ENCODE measurements at regions not wholly inside any gene's neighbourhood (a gene's known extent, or its start where the extent isn't known, plus 50 kb on each side); places are given as distances from the start of the nearest gene placed in this dataset.

DNA sequence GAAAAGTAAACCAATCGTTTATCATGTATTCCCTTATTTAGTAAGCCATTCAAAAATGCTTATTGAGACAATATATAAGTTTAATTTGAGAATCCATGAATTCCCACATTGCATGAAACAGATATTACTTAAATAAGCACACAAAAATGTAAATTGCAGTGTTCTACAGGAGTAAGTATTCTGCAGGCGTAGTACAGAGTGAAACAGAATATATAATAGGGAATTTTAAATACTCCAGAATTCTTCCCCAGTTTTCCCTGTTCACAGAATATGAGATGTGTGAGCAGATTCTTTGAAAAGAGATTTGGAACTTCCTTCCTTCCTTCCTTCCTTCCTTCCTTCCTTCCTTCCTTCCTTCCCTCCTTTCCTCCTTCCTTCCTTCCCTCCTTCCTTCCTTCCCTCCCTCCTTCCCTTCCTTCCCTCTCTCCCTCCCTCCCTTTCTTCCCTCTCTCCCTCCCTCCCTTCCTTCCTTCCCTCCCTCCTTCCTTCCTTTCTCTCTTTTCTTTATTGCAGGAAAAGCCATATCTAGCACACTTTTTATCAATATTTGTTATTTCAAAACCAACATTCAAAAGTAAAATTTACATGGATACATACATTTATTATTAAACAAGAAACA is 977.7 kb upstream of the LRRTM1 start:
- no peaks in the 10 kb centered on the region for H3K4me1 ChIP-seq
- H3K27me3 ChIP-seq, result no peaks in the 10 kb centered on the region
- DNase-seq, result no peak
- TF ChIP-seq, protein P1, sequence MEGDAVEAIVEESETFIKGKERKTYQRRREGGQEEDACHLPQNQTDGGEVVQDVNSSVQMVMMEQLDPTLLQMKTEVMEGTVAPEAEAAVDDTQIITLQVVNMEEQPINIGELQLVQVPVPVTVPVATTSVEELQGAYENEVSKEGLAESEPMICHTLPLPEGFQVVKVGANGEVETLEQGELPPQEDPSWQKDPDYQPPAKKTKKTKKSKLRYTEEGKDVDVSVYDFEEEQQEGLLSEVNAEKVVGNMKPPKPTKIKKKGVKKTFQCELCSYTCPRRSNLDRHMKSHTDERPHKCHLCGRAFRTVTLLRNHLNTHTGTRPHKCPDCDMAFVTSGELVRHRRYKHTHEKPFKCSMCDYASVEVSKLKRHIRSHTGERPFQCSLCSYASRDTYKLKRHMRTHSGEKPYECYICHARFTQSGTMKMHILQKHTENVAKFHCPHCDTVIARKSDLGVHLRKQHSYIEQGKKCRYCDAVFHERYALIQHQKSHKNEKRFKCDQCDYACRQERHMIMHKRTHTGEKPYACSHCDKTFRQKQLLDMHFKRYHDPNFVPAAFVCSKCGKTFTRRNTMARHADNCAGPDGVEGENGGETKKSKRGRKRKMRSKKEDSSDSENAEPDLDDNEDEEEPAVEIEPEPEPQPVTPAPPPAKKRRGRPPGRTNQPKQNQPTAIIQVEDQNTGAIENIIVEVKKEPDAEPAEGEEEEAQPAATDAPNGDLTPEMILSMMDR (IDR thresholded peaks at IDR 0.05), result no peak
- TF ChIP-seq POLR2A (IDR thresholded peaks at IDR 0.05), result no peak
- H3K9me3 ChIP-seq, result no peaks in the 10 kb centered on the region
- H3K36me3 ChIP-seq (ENCODE audit: low read depth, missing control alignments), result no peaks in the 10 kb centered on the region
- no peak overlapping the region for H3K27ac ChIP-seq
- no peak overlapping the region for H3K4me3 ChIP-seq
- intact Hi-C loops (cut with DNase I; ENCODE audit: low total_unique reads), result no loop called here
- 86 to 90% methylated on average over 2 of the region's 2 CpGs for WGBS, 2 donors

DNA sequence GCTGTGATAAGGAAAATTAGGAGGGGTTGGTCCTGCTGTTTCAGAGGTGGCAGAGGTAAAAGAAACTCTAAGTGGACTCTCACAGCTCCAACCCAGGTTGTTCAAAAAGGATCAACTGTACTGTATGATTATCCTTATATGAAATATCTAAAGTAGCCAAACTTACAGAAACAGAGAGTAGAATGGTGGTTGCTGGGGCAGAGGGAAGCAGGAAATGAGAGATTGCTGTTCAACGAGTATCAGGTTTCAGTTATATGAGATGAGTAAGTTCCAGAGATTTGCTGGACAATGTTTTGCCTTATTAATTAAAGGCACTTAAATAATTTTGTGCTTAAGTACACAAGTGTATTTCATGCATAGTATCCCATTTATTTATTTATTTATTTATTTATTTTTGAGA is 972.0 kb upstream of the LRRTM1 start:
- Histone ChIP-seq H3K27me3 (no peaks in the 10 kb centered on the region), H3K4me1 (no peaks in the 10 kb centered on the region), H3K9me3 (no peaks in the 10 kb centered on the region), H3K27ac (no peak overlapping the region), H3K36me3 (ENCODE audit: low read depth, missing control alignments) (no peaks in the 10 kb centered on the region), H3K4me3 (no peak overlapping the region)
- WGBS, 2 donors, result 73 to 85% methylated on average over 1 of the region's 1 CpG
- no peak for DNase-seq
- intact Hi-C loops (cut with DNase I; ENCODE audit: low total_unique reads), result no loop called here
- TF ChIP-seq, protein P1 (IDR thresholded peaks at IDR 0.05), result no peak
- TF ChIP-seq POLR2A (IDR thresholded peaks at IDR 0.05), result no peak

DNA sequence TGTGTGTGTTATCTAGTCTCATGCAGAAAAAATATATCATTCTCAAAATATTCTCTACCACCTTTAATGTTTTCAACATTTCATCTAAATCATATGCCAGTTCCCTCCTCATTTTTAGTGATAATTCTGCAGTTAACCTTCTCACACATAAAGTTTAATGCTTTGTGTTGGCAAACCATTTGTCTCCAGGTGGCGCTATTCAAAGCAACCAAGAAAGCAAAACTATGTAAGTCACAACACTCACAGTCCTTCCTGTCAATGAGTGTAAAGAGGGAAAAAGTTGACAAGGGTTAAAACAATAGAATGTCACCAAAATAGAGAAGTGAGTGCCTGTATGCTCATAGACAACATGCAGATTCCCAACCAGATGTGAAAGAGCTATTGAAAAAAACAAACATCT is 961.6 kb upstream of the LRRTM1 start:
- TF ChIP-seq, protein P1 (IDR thresholded peaks at IDR 0.05), result peak in 2 of 3 experiments; percentile 14 to 34
- TF ChIP-seq POLR2A (IDR thresholded peaks at IDR 0.05), result no peak
- intact Hi-C loops (cut with DNase I; ENCODE audit: low total_unique reads), result no loop called here
- DNase-seq, result peak; percentile 37

DNA sequence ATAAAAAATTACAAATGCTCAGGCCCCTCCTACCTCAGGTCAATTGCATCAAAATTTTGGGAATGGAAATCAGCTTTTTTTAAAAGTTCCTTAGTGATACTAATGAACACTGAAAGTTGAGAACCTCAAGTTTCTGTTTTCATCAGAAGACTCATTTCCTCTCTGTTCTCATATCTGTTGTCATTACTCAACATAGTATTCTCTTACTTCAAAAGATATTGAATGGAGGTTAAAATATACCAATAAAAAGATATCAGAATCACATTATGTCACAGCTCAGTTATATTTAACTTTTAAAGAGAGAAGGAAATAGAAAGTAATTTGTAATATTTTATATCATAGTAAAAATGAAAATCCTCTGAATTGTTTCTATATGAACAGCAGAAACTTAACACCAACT is 959.4 kb upstream of the LRRTM1 start:
- Histone ChIP-seq H3K9me3 (no peaks in the 10 kb centered on the region), H3K27me3 (no peaks in the 10 kb centered on the region), H3K4me1 (no peaks in the 10 kb centered on the region), H3K4me3 (no peak overlapping the region), H3K36me3 (ENCODE audit: low read depth, missing control alignments) (no peaks in the 10 kb centered on the region), H3K27ac (no peak overlapping the region)
- intact Hi-C loops (cut with DNase I; ENCODE audit: low total_unique reads), result no loop called here
- no peak for DNase-seq
- TF ChIP-seq, protein P1 (IDR thresholded peaks at IDR 0.05), result no peak
- no peak for TF ChIP-seq POLR2A (IDR thresholded peaks at IDR 0.05)

More for the DNA sequence above, 961.6 kb upstream of the LRRTM1 start:
- Histone ChIP-seq H3K4me1 (no peaks in the 10 kb centered on the region), H3K36me3 (ENCODE audit: low read depth, missing control alignments) (no peaks in the 10 kb centered on the region), H3K27me3 (no peaks in the 10 kb centered on the region), H3K27ac (no peak overlapping the region), H3K9me3 (no peaks in the 10 kb centered on the region), H3K4me3 (no peak overlapping the region)
- WGBS, 2 donors, result 27 to 33% methylated on average over 1 of the region's 1 CpG

DNA sequence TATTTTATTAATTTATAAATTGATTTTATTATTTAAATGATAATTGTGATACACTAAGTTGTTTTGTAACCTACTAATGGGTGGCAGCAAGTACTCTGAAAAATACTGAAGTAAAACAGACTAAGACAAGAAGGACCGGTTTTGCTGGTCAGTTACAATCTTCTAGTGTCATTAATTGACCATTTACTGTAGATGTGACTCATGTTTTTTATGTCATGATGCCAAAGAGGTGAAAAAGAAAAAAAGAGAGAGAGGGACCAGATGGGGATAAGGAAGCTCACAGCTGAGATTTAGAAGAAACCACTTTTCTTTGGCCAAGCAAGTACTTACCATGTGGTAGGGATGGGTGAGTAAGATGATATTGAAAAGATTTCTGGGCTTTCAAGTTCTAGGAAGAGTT is 955.8 kb upstream of the LRRTM1 start:
- H3K27ac ChIP-seq, result no peak overlapping the region
- TF ChIP-seq POLR2A (IDR thresholded peaks at IDR 0.05), result no peak
- TF ChIP-seq, protein P1 (IDR thresholded peaks at IDR 0.05), result no peak
- intact Hi-C loops (cut with DNase I; ENCODE audit: low total_unique reads), result no loop called here
- no peak for DNase-seq
- H3K4me3 ChIP-seq, result no peak overlapping the region
- H3K9me3 ChIP-seq, result no peaks in the 10 kb centered on the region
- no peaks in the 10 kb centered on the region for H3K27me3 ChIP-seq
- 86 to 88% methylated on average over 1 of the region's 1 CpG for WGBS, 2 donors
- H3K36me3 ChIP-seq (ENCODE audit: low read depth, missing control alignments), result no peaks in the 10 kb centered on the region
- no peaks in the 10 kb centered on the region for H3K4me1 ChIP-seq

All from testis (tissue), 2 donors.